ENCODE measurements at regions not wholly inside any gene's neighbourhood (a gene's known extent, or its start where the extent isn't known, plus 50 kb on each side); places are given as distances from the start of the nearest gene placed in this dataset.

- TF ChIP-seq GATA2 (IDR thresholded peaks at IDR 0.05; ENCODE audit: low read depth, low read length) (no peak), GATA3 (IDR thresholded peaks at IDR 0.05; ENCODE audit: low read depth, low read length) (no peak)
Measured at GRCh38 chr1:30514945-30515344, 208.4 kb downstream of the MATN1 start.

DNA sequence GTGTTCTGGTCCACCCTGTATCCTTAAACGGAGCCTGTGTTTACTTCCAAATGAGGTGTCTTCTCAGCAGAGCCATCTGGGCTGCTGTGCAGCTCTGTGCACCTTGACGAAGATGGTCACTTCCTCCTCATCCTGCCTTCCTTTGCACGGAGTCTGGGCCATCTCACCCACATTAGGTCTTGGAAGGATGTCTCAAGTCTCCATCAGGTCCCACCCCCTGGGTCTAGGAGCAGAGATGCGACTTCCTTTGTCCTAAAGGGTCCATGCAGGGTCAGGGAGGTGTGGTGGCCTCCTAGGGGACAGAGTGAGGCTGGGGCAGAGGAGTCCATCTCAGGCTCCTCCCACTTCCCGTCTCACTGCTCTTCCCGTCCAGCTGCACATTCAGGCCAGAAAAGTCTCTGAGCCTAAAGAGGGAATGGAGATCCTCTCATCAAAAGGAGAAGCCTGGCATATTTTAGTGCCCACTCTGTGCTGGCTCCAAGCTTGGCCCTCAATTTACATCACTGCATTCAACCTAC lies 209.2 kb downstream of the MATN1 start:
- no peak for TF ChIP-seq GATA2 (IDR thresholded peaks at IDR 0.05; ENCODE audit: low read depth, low read length)
- TF ChIP-seq GATA3 (IDR thresholded peaks at IDR 0.05; ENCODE audit: low read depth, low read length) = no peak

GRCh38 chr1:30513396-30514136 lies 209.8 kb downstream of the MATN1 start:
- TF ChIP-seq GATA3 (IDR thresholded peaks at IDR 0.05; ENCODE audit: low read depth, low read length) = no peak

- no peak for TF ChIP-seq GATA3 (IDR thresholded peaks at IDR 0.05; ENCODE audit: low read depth, low read length)
- TF ChIP-seq GATA2 (IDR thresholded peaks at IDR 0.05; ENCODE audit: low read depth, low read length) = no peak
Measured at GRCh38 chr1:30512914-30513265, 210.5 kb downstream of the MATN1 start.

- TF ChIP-seq GATA2 (IDR thresholded peaks at IDR 0.05; ENCODE audit: low read depth, low read length) (no peak), GATA3 (IDR thresholded peaks at IDR 0.05; ENCODE audit: low read depth, low read length) (no peak)
Measured at GRCh38 chr1:30511991-30512913, 211.1 kb downstream of the MATN1 start.

- TF ChIP-seq GATA2 (IDR thresholded peaks at IDR 0.05; ENCODE audit: low read depth, low read length) = no peak
Measured at GRCh38 chr1:30511563-30511962, 211.8 kb downstream of the MATN1 start.

- TF ChIP-seq GATA2 (IDR thresholded peaks at IDR 0.05; ENCODE audit: low read depth, low read length) = no peak
- no peak for TF ChIP-seq GATA3 (IDR thresholded peaks at IDR 0.05; ENCODE audit: low read depth, low read length)
Measured at GRCh38 chr1:30511106-30511505, 212.3 kb downstream of the MATN1 start.

GRCh38 chr1:30509670-30510069 lies 213.7 kb downstream of the MATN1 start:
- TF ChIP-seq GATA2 (IDR thresholded peaks at IDR 0.05; ENCODE audit: low read depth, low read length) = no peak

- TF ChIP-seq GATA3 (IDR thresholded peaks at IDR 0.05; ENCODE audit: low read depth, low read length) = no peak
- no peak for TF ChIP-seq GATA2 (IDR thresholded peaks at IDR 0.05; ENCODE audit: low read depth, low read length)
Measured at GRCh38 chr1:30508611-30509010, 214.8 kb downstream of the MATN1 start.

DNA sequence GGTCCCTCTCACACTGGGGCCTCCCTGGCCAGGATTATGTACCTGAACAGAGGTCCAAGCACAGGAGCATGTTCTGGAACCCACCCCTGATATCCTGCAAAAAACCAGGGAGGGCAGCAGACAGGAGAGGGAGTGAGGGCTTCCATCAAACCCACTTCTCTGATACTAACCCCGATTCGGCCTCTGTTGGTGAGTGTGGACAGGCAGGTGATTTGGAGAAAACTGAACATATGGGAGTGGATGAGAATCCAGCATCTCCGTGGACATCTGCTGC lies 215.3 kb downstream of the MATN1 start:
- no peak for TF ChIP-seq GATA3 (IDR thresholded peaks at IDR 0.05; ENCODE audit: low read depth, low read length)
- TF ChIP-seq GATA2 (IDR thresholded peaks at IDR 0.05; ENCODE audit: low read depth, low read length) = no peak

DNA sequence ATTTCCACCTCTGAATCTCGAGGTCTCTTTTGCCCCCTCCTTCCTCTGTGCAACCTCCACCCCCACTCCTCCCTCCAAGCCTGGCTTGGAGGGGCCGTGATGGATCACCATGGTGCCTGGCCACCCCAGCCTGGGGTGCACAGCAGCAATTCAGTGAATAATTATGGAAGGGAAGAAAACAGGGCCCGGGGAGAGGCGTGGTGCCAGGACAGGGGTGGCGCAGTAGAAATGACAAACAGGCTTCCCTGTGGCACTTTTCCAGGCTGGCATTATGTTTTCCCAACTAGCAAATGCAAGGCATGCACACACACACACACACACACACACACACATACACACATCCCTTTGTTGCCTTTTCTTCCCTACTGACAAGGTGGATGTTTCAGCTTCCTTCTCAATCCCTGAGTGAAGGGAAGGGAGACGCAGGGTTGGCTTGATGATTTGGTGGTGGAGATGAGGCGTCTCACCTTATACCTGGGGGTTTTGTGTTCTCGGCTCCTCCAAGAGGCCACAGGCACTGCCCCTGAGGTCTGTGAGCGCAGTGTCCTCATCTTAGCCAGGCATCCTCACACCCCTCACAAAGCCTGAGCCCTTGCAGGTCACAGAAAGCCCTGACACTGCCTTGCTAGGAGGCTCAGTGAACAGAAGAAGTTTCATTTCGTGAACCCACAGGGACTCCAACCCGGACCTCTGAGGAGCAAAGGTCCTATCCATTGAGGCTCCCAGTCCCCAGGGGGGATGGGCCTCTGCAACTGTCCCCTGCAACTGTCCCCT lies 215.8 kb downstream of the MATN1 start:
- TF ChIP-seq GATA3 (IDR thresholded peaks at IDR 0.05; ENCODE audit: low read depth, low read length) = no peak
- no peak for TF ChIP-seq GATA2 (IDR thresholded peaks at IDR 0.05; ENCODE audit: low read depth, low read length)

- no peak for TF ChIP-seq GATA3 (IDR thresholded peaks at IDR 0.05; ENCODE audit: low read depth, low read length)
Measured at GRCh38 chr1:30507016-30507312, 216.4 kb downstream of the MATN1 start.

DNA sequence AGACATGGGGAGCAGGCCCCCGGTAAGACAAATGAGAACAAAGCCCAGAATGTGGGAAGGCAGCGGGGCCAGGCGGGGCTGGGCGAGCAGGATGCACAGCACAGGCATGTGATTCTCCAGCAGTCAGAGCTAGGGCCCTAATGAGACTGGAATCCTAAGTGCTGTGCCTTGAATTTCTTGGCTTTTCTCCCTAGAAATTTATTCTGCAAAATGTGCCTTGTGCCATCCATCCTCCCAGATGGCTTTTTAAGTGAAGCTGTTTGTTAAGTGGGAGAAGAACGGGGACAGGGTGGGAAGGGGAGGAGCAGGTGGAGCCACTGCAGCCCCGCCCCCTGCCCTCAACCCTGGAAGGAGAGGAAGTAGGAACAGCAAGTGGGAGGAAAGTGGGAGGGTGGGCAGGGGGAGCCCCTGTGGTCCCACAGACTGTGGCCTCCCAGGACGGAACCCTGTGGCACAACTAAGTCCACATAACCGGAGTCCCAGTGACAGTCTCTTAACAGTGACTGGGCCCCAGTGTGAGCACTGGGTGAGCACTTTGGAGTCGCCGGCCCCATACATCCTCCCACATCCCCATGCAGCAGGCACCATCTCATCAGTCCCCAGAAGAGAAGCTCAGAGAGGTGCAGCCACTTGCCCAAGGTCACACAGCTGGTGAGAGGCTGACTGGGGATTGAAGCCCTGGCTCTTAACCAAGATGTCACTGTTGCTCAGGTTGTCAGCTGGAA lies 216.9 kb downstream of the MATN1 start:
- TF ChIP-seq GATA2 (IDR thresholded peaks at IDR 0.05; ENCODE audit: low read depth, low read length) (no peak), GATA3 (IDR thresholded peaks at IDR 0.05; ENCODE audit: low read depth, low read length) (no peak)

GRCh38 chr1:30505853-30506252 lies 217.5 kb downstream of the MATN1 start:
- TF ChIP-seq GATA3 (IDR thresholded peaks at IDR 0.05; ENCODE audit: low read depth, low read length) (no peak), GATA2 (IDR thresholded peaks at IDR 0.05; ENCODE audit: low read depth, low read length) (no peak)

Measured in SH-SY5Y (cell line).